ENCODE measurements at regions not wholly inside any gene's neighbourhood (a gene's known extent, or its start where the extent isn't known, plus 50 kb on each side); places are given as distances from the start of the nearest gene placed in this dataset.

GRCh38 chr5:99243111-99243510, 314.3 kb upstream of the CHD1 start:
- DNase-seq (no peak), ATAC-seq (ENCODE audit: insufficient read depth, low FRiP score) (no peak)
- H3K9ac ChIP-seq (ENCODE audit: insufficient read depth in 1 of 2, low read length in 2 of 2) = no peak overlapping the region
- H3K27me3 ChIP-seq (ENCODE audit: control insufficient read depth in 3 of 3, insufficient read depth in 3 of 3, low read length in 2 of 3) = no peaks in the 10 kb centered on the region
- H3K27ac ChIP-seq (ENCODE audit: low read depth in 1 of 2, low read length in 1 of 2) = no peak overlapping the region
- H3K4me3 ChIP-seq = no peak overlapping the region
- H3K36me3 ChIP-seq (ENCODE audit: control insufficient read depth in 4 of 4, insufficient read depth in 4 of 4, low read length in 4 of 4) = no peaks in the 10 kb centered on the region
- H3K4me1 ChIP-seq (ENCODE audit: control insufficient read depth in 5 of 5, insufficient read depth in 5 of 5, low read length in 5 of 5) = no peaks in the 10 kb centered on the region
- H3K9me3 ChIP-seq (ENCODE audit: control insufficient read depth in 4 of 4, insufficient read depth in 3 of 4, low read length in 3 of 4) = no peaks in the 10 kb centered on the region
- WGBS, 2 donors = 15 to 21% methylated on average over 1 of the region's 1 CpG
- no peak for TF ChIP-seq CTCF (IDR thresholded peaks at IDR 0.05; ENCODE audit: control extremely low read depth, extremely low read depth)

- no peaks in the 10 kb centered on the region for H3K4me1 ChIP-seq (ENCODE audit: control insufficient read depth in 5 of 5, insufficient read depth in 5 of 5, low read length in 5 of 5)
- no peak overlapping the region for H3K27ac ChIP-seq (ENCODE audit: low read depth in 1 of 2, low read length in 1 of 2)
- DNase-seq = peak in 1 of 3 donors; percentile 6
- H3K9ac ChIP-seq (ENCODE audit: insufficient read depth in 1 of 2, low read length in 2 of 2) = no peak overlapping the region
- no peaks in the 10 kb centered on the region for H3K27me3 ChIP-seq (ENCODE audit: control insufficient read depth in 3 of 3, insufficient read depth in 3 of 3, low read length in 2 of 3)
- H3K9me3 ChIP-seq (ENCODE audit: control insufficient read depth in 4 of 4, insufficient read depth in 3 of 4, low read length in 3 of 4) = no peaks in the 10 kb centered on the region
- H3K4me3 ChIP-seq = no peak overlapping the region
- H3K36me3 ChIP-seq (ENCODE audit: control insufficient read depth in 4 of 4, insufficient read depth in 4 of 4, low read length in 4 of 4) = no peaks in the 10 kb centered on the region
- TF ChIP-seq CTCF (IDR thresholded peaks at IDR 0.05; ENCODE audit: control extremely low read depth, extremely low read depth) = no peak
- WGBS, 2 donors = 75 to 84% methylated on average over 3 of the region's 3 CpGs
- no peak for ATAC-seq (ENCODE audit: insufficient read depth, low FRiP score)
These were observed 311.1 kb upstream of the CHD1 start for GRCh38 chr5:99239826-99240360.

GRCh38 chr5:99191206-99191745, 262.5 kb upstream of the CHD1 start:
- Histone ChIP-seq H3K36me3 (ENCODE audit: control insufficient read depth in 4 of 4, insufficient read depth in 4 of 4, low read length in 4 of 4) (no peaks in the 10 kb centered on the region), H3K9ac (ENCODE audit: insufficient read depth in 1 of 2, low read length in 2 of 2) (no peak overlapping the region), H3K4me3 (no peak overlapping the region), H3K4me1 (ENCODE audit: control insufficient read depth in 5 of 5, insufficient read depth in 5 of 5, low read length in 5 of 5) (no peaks in the 10 kb centered on the region), H3K27me3 (ENCODE audit: control insufficient read depth in 3 of 3, insufficient read depth in 3 of 3, low read length in 2 of 3) (no peaks in the 10 kb centered on the region), H3K9me3 (ENCODE audit: control insufficient read depth in 4 of 4, insufficient read depth in 3 of 4, low read length in 3 of 4) (no peaks in the 10 kb centered on the region), H3K27ac (ENCODE audit: low read depth in 1 of 2, low read length in 1 of 2) (no peak overlapping the region)
- 90 to 92% methylated on average over 5 of the region's 5 CpGs for WGBS, 2 donors
- ATAC-seq (ENCODE audit: insufficient read depth, low FRiP score) (no peak), DNase-seq (no peak)
- no peak for TF ChIP-seq CTCF (IDR thresholded peaks at IDR 0.05; ENCODE audit: control extremely low read depth, extremely low read depth)

GRCh38 chr5:99187611-99188010, 258.8 kb upstream of the CHD1 start:
- WGBS, 2 donors = 31 to 52% methylated on average over 2 of the region's 2 CpGs
- TF ChIP-seq CTCF (IDR thresholded peaks at IDR 0.05; ENCODE audit: control extremely low read depth, extremely low read depth) = no peak
- no peaks in the 10 kb centered on the region for H3K4me1 ChIP-seq (ENCODE audit: control insufficient read depth in 5 of 5, insufficient read depth in 5 of 5, low read length in 5 of 5)
- no peak overlapping the region for H3K4me3 ChIP-seq
- H3K36me3 ChIP-seq (ENCODE audit: control insufficient read depth in 4 of 4, insufficient read depth in 4 of 4, low read length in 4 of 4) = no peaks in the 10 kb centered on the region
- H3K9ac ChIP-seq (ENCODE audit: insufficient read depth in 1 of 2, low read length in 2 of 2) = no peak overlapping the region
- H3K27me3 ChIP-seq (ENCODE audit: control insufficient read depth in 3 of 3, insufficient read depth in 3 of 3, low read length in 2 of 3) = no peaks in the 10 kb centered on the region
- H3K9me3 ChIP-seq (ENCODE audit: control insufficient read depth in 4 of 4, insufficient read depth in 3 of 4, low read length in 3 of 4) = no peaks in the 10 kb centered on the region
- no peak for DNase-seq
- no peak overlapping the region for H3K27ac ChIP-seq (ENCODE audit: low read depth in 1 of 2, low read length in 1 of 2)
- no peak for ATAC-seq (ENCODE audit: insufficient read depth, low FRiP score)

Data from lung (tissue), 11 donors.